Astrocyte (in vitro differentiated cells and primary cell): ENCODE measurements at regions not wholly inside any gene's neighbourhood (a gene's known extent, or its start where the extent isn't known, plus 50 kb on each side); places are given as distances from the start of the nearest gene placed in this dataset.

Source experiments
- EZH2 ChIP-seq: IDR thresholded peaks from 2 replicates; pipeline ENCODE4 v1.6.1; 2012; ENCODE audit warnings: mild to moderate bottlenecking, low read length, inconsistent platforms; ENCODE audit not compliant: insufficient read depth
- TF ChIP-seq, protein P1 (sequence below): IDR thresholded peaks from 2 replicates; pipeline ENCODE4 v1.5.1; 2011; ENCODE audit warnings: low read depth, mild to moderate bottlenecking, inconsistent platforms, low read length, moderate library complexity; ENCODE audit not compliant: insufficient read depth

DNA sequence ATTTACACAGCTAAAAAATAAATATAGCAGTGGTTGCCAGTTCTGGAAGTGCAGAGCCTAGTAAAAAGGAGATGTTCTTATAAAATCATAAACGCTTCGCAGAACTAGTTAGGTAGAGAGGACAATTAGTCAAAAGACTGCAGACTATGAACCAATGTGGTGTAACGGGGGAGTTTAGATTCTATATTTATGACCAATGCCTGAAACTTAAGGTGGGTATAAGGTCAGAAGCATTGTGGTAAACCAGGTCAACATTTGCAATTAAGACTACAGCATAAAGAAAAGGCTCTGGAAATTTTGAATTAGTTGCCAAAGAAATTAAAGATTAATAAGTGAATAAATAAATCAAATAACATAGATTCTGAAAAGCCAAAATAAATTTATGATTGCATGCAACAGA is 370.4 kb downstream of the PRDM9 start:
- TF ChIP-seq, protein P1, sequence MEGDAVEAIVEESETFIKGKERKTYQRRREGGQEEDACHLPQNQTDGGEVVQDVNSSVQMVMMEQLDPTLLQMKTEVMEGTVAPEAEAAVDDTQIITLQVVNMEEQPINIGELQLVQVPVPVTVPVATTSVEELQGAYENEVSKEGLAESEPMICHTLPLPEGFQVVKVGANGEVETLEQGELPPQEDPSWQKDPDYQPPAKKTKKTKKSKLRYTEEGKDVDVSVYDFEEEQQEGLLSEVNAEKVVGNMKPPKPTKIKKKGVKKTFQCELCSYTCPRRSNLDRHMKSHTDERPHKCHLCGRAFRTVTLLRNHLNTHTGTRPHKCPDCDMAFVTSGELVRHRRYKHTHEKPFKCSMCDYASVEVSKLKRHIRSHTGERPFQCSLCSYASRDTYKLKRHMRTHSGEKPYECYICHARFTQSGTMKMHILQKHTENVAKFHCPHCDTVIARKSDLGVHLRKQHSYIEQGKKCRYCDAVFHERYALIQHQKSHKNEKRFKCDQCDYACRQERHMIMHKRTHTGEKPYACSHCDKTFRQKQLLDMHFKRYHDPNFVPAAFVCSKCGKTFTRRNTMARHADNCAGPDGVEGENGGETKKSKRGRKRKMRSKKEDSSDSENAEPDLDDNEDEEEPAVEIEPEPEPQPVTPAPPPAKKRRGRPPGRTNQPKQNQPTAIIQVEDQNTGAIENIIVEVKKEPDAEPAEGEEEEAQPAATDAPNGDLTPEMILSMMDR = no peak
- TF ChIP-seq EZH2 = no peak
